ENCODE measurements at regions not wholly inside any gene's neighbourhood (a gene's known extent, or its start where the extent isn't known, plus 50 kb on each side); places are given as distances from the start of the nearest gene placed in this dataset.

- Histone ChIP-seq H3K4me1 (ENCODE audit: control insufficient read depth in 2 of 2, insufficient read depth in 2 of 2, low read length in 2 of 2) (peaks cover 38 to 41% of the 10 kb centered on the region in 2 donors), H3K79me2 (ENCODE audit: control insufficient read depth, insufficient read depth, low read length) (no peaks in the 10 kb centered on the region), H3K27ac (ENCODE audit: low read length in 2 of 2) (no peak overlapping the region), H3K9me3 (ENCODE audit: control extremely low read depth in 1 of 3, control insufficient read depth in 2 of 3, insufficient read depth in 1 of 3, low read length in 2 of 3) (no peaks in the 10 kb centered on the region), H4K20me1 (ENCODE audit: control insufficient read depth, insufficient read depth, low read length, poor library complexity, severe bottlenecking) (no peaks in the 10 kb centered on the region), H2AFZ (ENCODE audit: insufficient read depth, low read depth, low read length, poor library complexity, severe bottlenecking) (no peak overlapping the region), H3K4me2 (replicated peaks; ENCODE audit: low read depth, low read length, poor library complexity, severe bottlenecking) (no peak overlapping the region), H3K9ac (ENCODE audit: low read length) (no peak overlapping the region), H3K4me3 (ENCODE audit: control extremely low read depth in 1 of 5, extremely low read depth in 1 of 5, insufficient read depth in 1 of 5, low read depth in 2 of 5, low read length in 4 of 5) (no peak overlapping the region), H3K36me3 (replicated peaks in 1 of 2; ENCODE audit: control extremely low read depth in 1 of 2, control insufficient read depth in 1 of 2, extremely low read depth in 1 of 2, insufficient read depth in 2 of 2, low read length in 1 of 2) (no peaks in the 10 kb centered on the region), H3K27me3 (replicated peaks in 1 of 4; ENCODE audit: control extremely low read depth in 1 of 4, control insufficient read depth in 3 of 4, insufficient read depth in 4 of 4, low read length in 3 of 4) (no peaks in the 10 kb centered on the region)
- Mint-ChIP-seq H3K27me3 (no peaks in the 10 kb centered on the region), H3K9me3 (ENCODE audit: insufficient read depth) (no peaks in the 10 kb centered on the region), H3K4me1 (peaks cover 44% of the 10 kb centered on the region), H3K4me3 (no peak overlapping the region), H3K27ac (no peak overlapping the region)
- DNase-seq (no peak), ATAC-seq (ENCODE audit: low read depth) (no peak)
- ChIA-PET POLR2A (no interaction called here), CTCF (no interaction called here)
- WGBS (ENCODE audit: insufficient coverage), result no CpG with 5 or more reads among the region's 4 CpGs
- intact Hi-C loops (cut with micrococcal nuclease), result no loop called here
- no peak for TF ChIP-seq CTCF (IDR thresholded peaks at IDR 0.05)
These were observed 398.4 kb upstream of the TBL1XR1 start for GRCh38 chr3:177595530-177596188.

GRCh38 chr3:177596248-177596815 lies 399.1 kb upstream of the TBL1XR1 start:
- no peak for TF ChIP-seq CTCF (IDR thresholded peaks at IDR 0.05)
- no peak for TF ChIP-seq EZH2 (IDR thresholded peaks at IDR 0.05; ENCODE audit: borderline replicate concordance, insufficient read depth, low read depth, low read length, poor library complexity, severe bottlenecking)
- WGBS (ENCODE audit: insufficient coverage), result 100% methylated on average over 1 of the region's 3 CpGs
- DNase-seq (no peak), ATAC-seq (ENCODE audit: low read depth) (no peak)
- H3K27me3 ChIP-seq (replicated peaks in 1 of 4; ENCODE audit: control extremely low read depth in 1 of 4, control insufficient read depth in 3 of 4, insufficient read depth in 4 of 4, low read length in 3 of 4), result no peaks in the 10 kb centered on the region
- H3K4me2 ChIP-seq (replicated peaks; ENCODE audit: low read depth, low read length, poor library complexity, severe bottlenecking), result no peak overlapping the region
- Mint-ChIP-seq H3K27me3 (no peaks in the 10 kb centered on the region), H3K9me3 (ENCODE audit: insufficient read depth) (no peaks in the 10 kb centered on the region), H3K27ac (no peak overlapping the region), H3K4me3 (no peak overlapping the region), H3K4me1 (peaks cover 47% of the 10 kb centered on the region)
- ChIA-PET CTCF (no interaction called here), POLR2A (no interaction called here)
- no peak overlapping the region for H2AFZ ChIP-seq (ENCODE audit: insufficient read depth, low read depth, low read length, poor library complexity, severe bottlenecking)
- H3K4me3 ChIP-seq (ENCODE audit: control extremely low read depth in 1 of 5, extremely low read depth in 1 of 5, insufficient read depth in 1 of 5, low read depth in 2 of 5, low read length in 4 of 5), result no peak overlapping the region
- no peaks in the 10 kb centered on the region for H3K79me2 ChIP-seq (ENCODE audit: control insufficient read depth, insufficient read depth, low read length)
- intact Hi-C loops (cut with micrococcal nuclease), result no loop called here
- no peaks in the 10 kb centered on the region for H4K20me1 ChIP-seq (ENCODE audit: control insufficient read depth, insufficient read depth, low read length, poor library complexity, severe bottlenecking)
- H3K9me3 ChIP-seq (ENCODE audit: control extremely low read depth in 1 of 3, control insufficient read depth in 2 of 3, insufficient read depth in 1 of 3, low read length in 2 of 3), result no peaks in the 10 kb centered on the region
- H3K4me1 ChIP-seq (ENCODE audit: control insufficient read depth in 2 of 2, insufficient read depth in 2 of 2, low read length in 2 of 2), result peaks cover 41 to 46% of the 10 kb centered on the region in 2 donors
- no peak overlapping the region for H3K27ac ChIP-seq (ENCODE audit: low read length in 2 of 2)
- no peaks in the 10 kb centered on the region for H3K36me3 ChIP-seq (replicated peaks in 1 of 2; ENCODE audit: control extremely low read depth in 1 of 2, control insufficient read depth in 1 of 2, extremely low read depth in 1 of 2, insufficient read depth in 2 of 2, low read length in 1 of 2)
- H3K9ac ChIP-seq (ENCODE audit: low read length), result no peak overlapping the region
